Spinal cord (tissue), 9 donors: ENCODE measurements at regions not wholly inside any gene's neighbourhood (a gene's known extent, or its start where the extent isn't known, plus 50 kb on each side); places are given as distances from the start of the nearest gene placed in this dataset.
"Not testable (repeated sequence)": the region's sequence is repeated elsewhere in the genome, so short reads cannot be mapped to it uniquely, and the experiment has no call there.

Experiments used
- DNase-seq, 6 donors: peaks; one replicate each; pipeline versions ENCODE4 v3.0.0 to v3.0.0-alpha.2; 2013 to 2015; ENCODE audit warnings: low spot score in 6 of 6, low read depth in 4 of 6
- H3K27ac ChIP-seq: one replicate; pipeline ENCODE4 v1.5.1; 2013; ENCODE audit warnings: low read depth, low read length, control low read depth
- H3K27me3 ChIP-seq: one replicate; pipeline ENCODE4 v1.6.1; 2013; ENCODE audit warnings: low read length; ENCODE audit not compliant: control insufficient read depth, insufficient read depth
- H3K36me3 ChIP-seq: one replicate; pipeline ENCODE4 v1.6.1; 2013; ENCODE audit warnings: low read length; ENCODE audit not compliant: control insufficient read depth, insufficient read depth
- H3K4me1 ChIP-seq: one replicate; pipeline ENCODE4 v1.6.1; 2013; ENCODE audit warnings: low read length; ENCODE audit not compliant: control insufficient read depth, insufficient read depth
- H3K4me3 ChIP-seq: one replicate; pipeline ENCODE4 v1.5.1; 2013; ENCODE audit warnings: low read depth, low read length, control low read depth
- H3K9me3 ChIP-seq: one replicate; pipeline ENCODE4 v1.6.1; 2013; ENCODE audit warnings: low read length; ENCODE audit not compliant: control insufficient read depth, insufficient read depth
- WGBS: methylation state at CpG from one replicate; pipeline ENCODE4 v1.1.5; 2013; ENCODE audit warnings: missing lambda C conversion rate; ENCODE audit not compliant: insufficient coverage; 5-methylcytosine and 5-hydroxymethylcytosine counted together
- donor health status: healthy.

DNA sequence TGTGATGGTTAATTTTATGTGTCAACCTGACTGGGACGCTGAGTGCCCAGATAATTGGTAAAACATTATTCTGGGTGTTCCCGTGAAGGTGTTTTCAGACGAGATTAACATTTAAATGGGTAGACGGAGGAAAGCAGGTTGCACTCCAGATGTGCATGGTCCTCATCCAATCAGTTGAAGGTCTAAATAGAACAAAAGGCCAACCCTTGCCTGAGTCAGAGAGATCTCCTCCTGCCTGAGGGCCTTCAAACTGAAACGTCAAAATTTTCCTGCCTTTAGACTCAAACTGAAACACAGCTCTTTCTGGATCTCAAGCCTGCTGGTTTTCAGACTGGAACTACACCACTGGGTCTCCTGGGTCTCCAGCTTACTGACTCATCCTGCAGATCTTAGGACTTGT, 73.5 kb downstream of the NPIPA8 start:
- WGBS, result no CpG with 5 or more reads among the region's 5 CpGs
- not testable (repeated sequence) for H3K9me3 ChIP-seq

DNA sequence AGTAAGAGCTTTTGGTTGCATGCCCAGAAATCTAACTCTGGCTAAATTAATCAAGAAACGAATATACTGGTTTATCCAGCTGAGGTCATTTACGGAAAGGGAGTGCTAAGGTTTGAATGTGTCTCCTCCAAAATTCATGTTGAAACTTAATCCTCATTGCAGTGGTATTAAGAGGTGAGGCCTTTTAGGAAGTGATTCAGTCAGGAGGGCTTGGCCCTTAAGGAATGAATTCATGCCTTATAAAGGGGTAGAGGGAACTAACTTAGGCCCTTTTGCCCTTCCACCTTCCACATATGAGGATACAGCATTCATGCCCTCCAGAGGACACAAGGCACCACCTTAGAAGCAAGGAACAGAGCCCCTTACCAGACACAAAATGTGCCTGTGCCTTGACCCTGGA, 74.7 kb downstream of the NPIPA8 start:
- not testable (repeated sequence) for H3K4me1 ChIP-seq, H3K9me3 ChIP-seq, H3K4me3 ChIP-seq, H3K36me3 ChIP-seq, H3K27ac ChIP-seq, H3K27me3 ChIP-seq, DNase-seq
- WGBS, result no CpG with 5 or more reads among the region's 2 CpGs

More for the DNA sequence above, 73.5 kb downstream of the NPIPA8 start:
- H3K4me1 ChIP-seq, H3K27ac ChIP-seq, H3K4me3 ChIP-seq, H3K36me3 ChIP-seq, H3K27me3 ChIP-seq, DNase-seq: not testable (repeated sequence)

DNA sequence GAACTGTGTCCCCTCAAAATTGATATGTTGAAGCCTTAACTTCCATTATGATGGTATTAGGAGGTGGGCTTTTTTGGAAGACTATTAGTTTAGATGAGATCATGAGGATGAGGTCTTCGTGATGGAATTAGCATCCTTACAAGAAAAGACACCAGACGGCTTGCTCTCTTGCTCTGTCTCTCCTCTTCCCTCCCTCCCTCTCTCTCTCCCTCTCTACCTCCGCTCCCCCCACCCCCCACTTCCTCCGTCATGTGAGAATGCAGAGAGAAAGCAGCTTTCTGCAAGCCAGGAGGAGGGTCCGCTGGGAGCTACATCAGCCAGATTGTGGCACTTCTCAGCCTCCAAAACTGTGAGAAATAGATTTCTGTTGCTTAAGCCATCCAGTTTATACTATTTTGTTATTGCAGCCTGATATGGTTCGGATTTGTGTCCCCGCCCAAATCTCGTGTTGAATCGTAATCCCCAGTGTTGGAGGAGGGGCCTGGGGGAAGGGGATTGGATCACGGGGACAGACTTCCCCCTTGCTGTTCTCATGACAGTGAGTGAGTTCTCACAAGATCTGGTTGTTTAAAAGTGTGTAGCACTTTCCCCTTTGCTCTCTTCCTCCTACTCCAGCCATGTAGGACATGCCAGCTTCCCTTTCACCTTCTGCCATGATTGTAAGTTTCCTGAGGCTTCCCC, 76.9 kb downstream of the NPIPA8 start:
- H3K27ac ChIP-seq, DNase-seq, H3K9me3 ChIP-seq, H3K36me3 ChIP-seq, H3K4me3 ChIP-seq, H3K27me3 ChIP-seq, H3K4me1 ChIP-seq: not testable (repeated sequence)
- WGBS, result no CpG with 5 or more reads among the region's 10 CpGs

DNA sequence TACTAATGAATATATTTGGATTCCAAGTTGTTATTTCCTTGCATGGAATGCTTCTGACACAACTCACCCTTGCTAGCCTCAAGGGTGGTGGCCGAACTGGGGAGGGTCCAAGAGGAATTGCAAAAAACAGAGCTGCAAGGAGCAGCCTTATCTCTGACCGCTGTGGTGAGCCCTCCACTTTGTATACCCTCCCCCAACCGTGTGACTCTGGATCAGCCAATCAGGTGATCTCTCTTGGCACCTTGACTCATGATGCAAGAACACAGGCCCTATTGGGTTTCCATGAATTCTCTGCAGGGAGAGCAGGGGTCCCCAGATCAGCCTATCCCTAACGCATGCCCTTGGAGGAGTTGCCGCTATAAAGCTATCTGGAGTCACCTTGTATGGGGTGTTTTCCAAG, 83.6 kb downstream of the NPIPA8 start:
- not testable (repeated sequence) for H3K27ac ChIP-seq, H3K27me3 ChIP-seq, H3K36me3 ChIP-seq, H3K4me3 ChIP-seq, H3K9me3 ChIP-seq, H3K4me1 ChIP-seq, DNase-seq
- WGBS, result no CpG with 5 or more reads among the region's 5 CpGs

DNA sequence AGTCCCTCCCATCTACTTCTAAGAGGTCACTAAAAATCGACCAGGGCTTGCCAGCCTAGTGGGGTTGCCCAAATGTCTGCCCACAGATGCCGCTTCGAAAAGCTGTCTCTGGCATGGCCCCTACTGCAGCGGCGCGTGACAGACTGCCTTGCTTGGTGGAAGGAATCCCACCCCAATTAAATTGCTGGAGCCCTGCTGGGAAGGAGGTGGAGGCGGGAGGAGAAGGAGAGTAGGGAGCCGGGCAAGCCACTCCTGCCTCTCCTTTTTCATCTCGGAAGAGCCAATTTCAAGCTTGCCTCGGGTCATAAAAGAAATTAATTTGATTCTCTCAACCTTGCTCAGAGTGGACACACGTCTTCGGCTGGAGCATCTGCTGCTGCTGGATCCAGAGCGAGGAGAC, 106.0 kb downstream of the NPIPA8 start:
- WGBS, result no CpG with 5 or more reads among the region's 13 CpGs
- H3K36me3 ChIP-seq, H3K27ac ChIP-seq, H3K4me3 ChIP-seq, H3K9me3 ChIP-seq, H3K4me1 ChIP-seq, H3K27me3 ChIP-seq: not testable (repeated sequence)
- peak in 4 of 6 donors; percentile 1 to 72 (median 25) for DNase-seq

DNA sequence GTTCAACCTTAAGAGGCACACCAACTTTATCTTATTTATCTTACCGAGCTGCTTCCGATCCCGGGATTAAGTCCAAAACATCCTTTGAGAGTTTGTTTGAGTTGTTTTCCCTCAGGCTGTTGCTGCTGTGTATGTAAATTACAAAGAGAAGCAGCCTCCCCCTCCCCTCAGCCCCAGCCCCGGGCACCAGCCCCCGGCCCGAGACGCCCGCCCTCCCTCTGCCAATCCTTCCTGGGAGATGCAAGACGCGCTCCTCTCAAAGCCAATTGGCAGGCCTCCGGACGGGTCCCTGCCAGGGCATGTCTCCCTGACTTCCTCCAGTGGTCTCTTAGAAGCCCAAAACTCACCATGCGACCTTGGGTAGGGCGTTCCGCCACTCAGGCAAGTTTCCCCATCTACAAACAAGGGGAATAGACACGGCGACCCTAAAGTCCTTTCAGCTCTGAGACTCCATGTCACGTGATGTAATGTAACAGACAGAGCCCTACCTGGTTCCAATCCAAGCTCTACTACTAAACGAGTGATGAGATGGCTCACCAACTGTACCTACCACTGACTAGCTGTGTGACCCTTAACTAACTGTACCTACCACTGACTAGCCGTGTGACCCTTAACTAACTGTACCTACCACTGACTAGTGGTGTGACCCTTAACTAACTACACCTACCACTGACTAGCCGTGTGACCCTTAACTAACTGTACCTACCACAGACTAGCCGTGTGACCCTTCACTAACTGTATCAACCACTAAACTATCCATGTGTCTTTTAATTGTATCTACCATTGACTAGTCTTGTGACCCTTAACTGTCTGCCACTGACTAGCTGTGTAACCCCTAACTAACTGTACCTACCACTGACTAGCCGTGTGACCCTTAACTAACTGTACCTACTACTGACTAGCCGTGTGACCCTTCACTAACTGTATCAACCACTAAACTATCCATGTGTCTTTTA, 114.2 kb downstream of the NPIPA8 start:
- not testable (repeated sequence) for H3K27ac ChIP-seq, H3K4me1 ChIP-seq, H3K9me3 ChIP-seq, H3K27me3 ChIP-seq, DNase-seq, H3K36me3 ChIP-seq, H3K4me3 ChIP-seq
- 59% methylated on average over 3 of the region's 24 CpGs for WGBS

DNA sequence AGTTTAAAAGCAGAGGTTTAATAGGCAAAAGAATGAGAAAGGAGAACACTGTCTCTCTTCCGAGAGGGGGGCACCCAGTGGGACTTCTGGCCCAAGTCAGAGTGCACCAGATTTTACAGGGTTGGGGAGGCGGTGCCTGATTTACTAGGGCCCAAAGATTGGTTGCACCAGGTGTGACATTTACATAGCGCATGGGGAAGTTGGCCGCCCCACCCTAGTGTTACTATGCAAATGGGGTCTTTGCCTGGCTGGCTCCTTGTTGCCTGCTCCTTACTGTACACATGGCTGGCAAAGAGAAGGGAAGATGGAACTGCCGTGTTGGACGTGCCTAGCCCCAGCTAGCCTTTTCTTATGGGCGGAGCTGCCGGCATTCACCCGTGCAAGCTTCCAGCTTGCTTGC, 118.8 kb downstream of the NPIPA8 start:
- no CpG with 5 or more reads among the region's 9 CpGs for WGBS

DNA sequence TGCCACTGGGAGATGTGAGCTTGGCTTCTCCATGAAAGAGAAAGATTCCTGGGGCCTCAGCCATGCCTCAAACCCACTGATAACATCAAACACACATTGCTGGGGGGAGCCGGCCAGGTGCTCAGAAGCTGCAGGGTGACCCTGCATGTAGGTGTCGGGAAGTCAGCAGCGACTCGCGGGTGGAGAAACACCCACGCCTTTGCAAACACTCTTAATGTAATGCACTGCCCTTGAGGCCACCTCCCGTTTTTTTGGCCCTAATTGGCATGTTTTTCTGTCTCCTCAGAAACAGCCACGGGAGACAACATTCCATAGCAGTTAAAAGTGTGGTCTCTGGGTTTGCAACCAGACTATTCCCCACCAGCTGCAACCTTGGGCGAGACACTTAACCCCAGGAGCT, 119.7 kb downstream of the NPIPA8 start:
- H3K9me3 ChIP-seq, H3K4me1 ChIP-seq, DNase-seq, H3K27ac ChIP-seq, H3K4me3 ChIP-seq, H3K36me3 ChIP-seq, H3K27me3 ChIP-seq: not testable (repeated sequence)
- WGBS, result no CpG with 5 or more reads among the region's 9 CpGs

More for the DNA sequence above, 118.8 kb downstream of the NPIPA8 start:
- not testable (repeated sequence) for H3K9me3 ChIP-seq, H3K4me3 ChIP-seq, H3K27me3 ChIP-seq, DNase-seq, H3K27ac ChIP-seq, H3K4me1 ChIP-seq, H3K36me3 ChIP-seq

DNA sequence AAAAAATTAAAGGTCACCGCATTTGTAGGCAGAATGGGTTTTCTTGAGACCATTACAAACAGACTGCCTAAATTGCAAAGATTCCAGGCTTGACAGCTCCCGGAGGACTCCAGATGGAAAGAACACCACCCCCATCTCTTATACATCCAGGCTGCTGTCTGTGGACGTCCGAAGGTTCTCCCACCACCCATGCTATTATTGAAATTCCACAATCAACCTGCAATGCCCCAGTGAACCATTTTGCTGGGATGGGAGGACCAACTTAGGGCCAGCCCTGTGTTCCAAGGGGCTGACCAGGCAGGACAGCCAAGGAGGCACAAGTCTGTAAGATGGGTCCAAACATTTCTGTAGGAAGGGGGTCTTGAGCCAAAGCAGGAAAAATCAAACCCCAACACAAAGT, 122.7 kb downstream of the NPIPA8 start:
- not testable (repeated sequence) for H3K27me3 ChIP-seq, H3K27ac ChIP-seq, H3K9me3 ChIP-seq, H3K4me3 ChIP-seq, H3K36me3 ChIP-seq, H3K4me1 ChIP-seq
- peak in 1 of 6 donors; percentile 3 for DNase-seq
- no CpG with 5 or more reads among the region's 4 CpGs for WGBS

DNA sequence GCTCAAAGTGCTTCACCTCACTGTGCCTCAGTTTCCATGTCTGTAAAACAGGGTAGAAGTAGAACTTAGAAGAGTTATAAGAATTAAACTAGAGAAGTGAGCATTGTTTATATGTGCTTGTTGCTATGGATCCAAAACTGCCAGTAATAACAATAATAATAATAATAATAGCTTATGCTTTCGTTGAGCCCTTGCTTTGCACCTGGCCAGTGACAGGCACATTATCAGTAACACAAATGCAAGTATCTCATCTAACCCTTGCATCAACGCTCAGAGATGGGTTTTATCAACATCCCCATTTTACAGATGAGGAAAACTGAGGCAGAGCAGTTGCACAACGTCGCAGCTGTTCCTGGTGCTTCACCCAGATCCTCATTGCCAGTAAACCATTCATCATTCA, 125.0 kb downstream of the NPIPA8 start:
- H3K27ac ChIP-seq, H3K36me3 ChIP-seq, H3K4me1 ChIP-seq, H3K27me3 ChIP-seq, H3K9me3 ChIP-seq, H3K4me3 ChIP-seq, DNase-seq: not testable (repeated sequence)
- WGBS, result no CpG with 5 or more reads among the region's 4 CpGs
